Gastroesophageal sphincter (tissue), 3 donors: ENCODE measurements at regions not wholly inside any gene's neighbourhood (a gene's known extent, or its start where the extent isn't known, plus 50 kb on each side); places are given as distances from the start of the nearest gene placed in this dataset.

Experiments
- CTCF ChIP-seq, 4 experiments: fragments of 200-600 bp in 2 of 4; fragments of 450-650 bp in 2 of 4; sonication (generic) in 1 of 4; IDR thresholded peaks; one replicate each; pipeline ENCODE4 v1.5.1; 2017 to 2019; ENCODE audit warnings: antibody characterized with exemption in 4 of 4, mild to moderate bottlenecking in 2 of 4, moderate library complexity in 2 of 4
- POLR2AphosphoS5 ChIP-seq: sonication (generic); formaldehyde crosslinking; IDR thresholded peaks from one replicate; pipeline ENCODE4 v1.6.1; 2017; ENCODE audit warnings: antibody characterized with exemption

GRCh38 chr10:128776673-128777252 is 650.5 kb upstream of the MKI67 start:
- TF ChIP-seq CTCF (IDR thresholded peaks at IDR 0.05) (no peak), POLR2AphosphoS5 (no peak)
